Stimulated activated naive CD4-positive, alpha-beta T cell treated with Interleukin-2 at 50 U/mL for 16 hours (primary cell): ENCODE measurements at regions not wholly inside any gene's neighbourhood (a gene's known extent, or its start where the extent isn't known, plus 50 kb on each side); places are given as distances from the start of the nearest gene placed in this dataset.

Source experiments
- DNase-seq: peaks from one replicate; lab custom pipeline; 2025; lab: John Stamatoyannopoulos, UW

DNA sequence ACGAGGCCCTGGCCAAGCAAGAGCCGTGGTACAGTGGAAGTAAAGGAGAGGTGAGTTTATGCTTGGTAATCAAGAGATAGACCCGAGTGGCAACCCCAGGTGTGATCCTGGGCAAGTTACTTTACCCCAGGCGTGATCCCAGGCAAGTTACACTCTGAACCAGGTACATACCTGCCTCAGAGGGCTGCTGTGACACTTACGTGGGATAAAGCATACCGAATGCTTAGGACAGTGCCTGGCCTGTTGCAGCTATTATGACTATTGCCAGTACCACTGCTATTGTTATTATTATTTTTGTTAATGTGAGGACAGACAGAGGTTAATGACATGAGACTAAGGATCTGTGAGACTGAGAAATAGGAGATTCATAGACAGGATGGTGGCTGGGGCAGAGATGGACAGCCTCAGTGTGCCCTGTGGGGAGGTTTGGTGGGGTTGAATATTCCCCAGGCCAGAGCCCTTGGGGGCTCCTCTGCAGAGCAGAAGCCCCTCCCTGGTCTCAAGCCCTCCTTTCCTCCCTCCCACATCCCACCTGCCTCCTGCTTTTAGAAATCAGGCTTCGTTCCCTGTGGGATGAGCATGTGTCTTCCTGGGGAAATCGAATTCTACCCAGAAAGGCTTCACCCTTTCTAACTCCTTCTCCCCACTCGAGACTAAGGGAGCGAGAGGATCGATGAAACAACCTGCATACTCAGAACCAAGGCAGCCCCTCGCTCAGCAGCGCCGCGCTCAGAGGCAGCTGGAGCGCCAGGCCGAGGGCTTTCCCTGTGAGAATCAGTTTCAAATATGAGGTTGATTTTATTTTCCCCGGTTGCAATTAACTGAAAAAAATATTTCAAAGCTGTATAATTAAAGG lies 62.0 kb upstream of the SIX3 start:
- DNase-seq: no peak

DNA sequence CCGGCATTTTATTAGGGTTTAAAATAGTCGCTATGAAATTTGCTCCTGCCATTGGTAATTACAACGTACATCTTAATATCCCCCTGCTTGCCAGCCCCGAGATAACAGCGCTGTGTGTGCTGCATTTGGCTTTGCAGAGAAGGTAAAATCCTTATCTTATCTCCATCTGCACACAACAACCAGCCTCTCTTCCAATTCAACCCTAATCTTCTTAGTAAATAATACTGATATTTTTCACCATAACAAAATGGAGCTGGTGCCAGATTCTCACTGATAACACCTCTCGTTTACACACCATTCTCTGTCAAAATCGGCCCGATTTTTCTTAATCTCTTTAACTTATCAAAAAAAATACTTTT lies 61.4 kb upstream of the SIX3 start:
- no peak for DNase-seq

DNA sequence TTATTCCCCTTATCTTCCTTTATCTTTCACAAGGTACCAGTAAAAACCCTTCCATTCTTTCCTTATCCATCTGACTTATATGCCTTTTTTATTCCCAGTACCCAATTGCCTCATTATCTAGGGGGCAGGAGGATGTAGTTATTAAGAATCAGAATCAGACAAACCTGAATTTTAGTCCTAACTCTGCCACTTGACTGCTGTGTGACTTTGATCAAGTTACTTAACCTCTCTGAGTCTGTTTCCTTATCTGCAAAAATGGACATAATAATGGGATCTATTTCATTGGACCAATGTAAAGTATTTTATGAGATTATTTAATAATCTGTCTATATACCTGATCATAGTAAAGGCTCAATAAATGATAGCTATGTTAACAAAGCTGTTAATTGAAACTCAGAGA lies 59.6 kb upstream of the SIX3 start:
- no peak for DNase-seq

DNA sequence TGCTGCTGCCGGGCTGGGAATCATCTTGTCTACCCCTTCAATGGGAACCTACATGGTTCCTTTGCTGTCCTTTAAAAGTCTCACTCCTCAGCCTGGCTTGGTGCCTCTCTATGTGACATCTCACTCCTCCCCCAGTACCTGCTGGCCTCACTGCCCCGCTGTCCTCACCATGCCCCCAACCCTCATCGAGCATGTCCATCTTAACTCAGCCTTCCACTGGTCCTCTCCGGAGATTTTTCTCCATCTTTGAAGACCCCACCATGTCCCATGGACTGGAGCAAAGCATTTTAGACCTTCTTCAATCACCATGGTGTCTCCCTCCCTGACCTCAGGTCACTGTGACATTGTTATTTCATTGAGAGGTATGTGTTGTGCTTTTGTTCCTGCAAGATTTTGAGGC lies 58.1 kb upstream of the SIX3 start:
- DNase-seq: no peak

DNA sequence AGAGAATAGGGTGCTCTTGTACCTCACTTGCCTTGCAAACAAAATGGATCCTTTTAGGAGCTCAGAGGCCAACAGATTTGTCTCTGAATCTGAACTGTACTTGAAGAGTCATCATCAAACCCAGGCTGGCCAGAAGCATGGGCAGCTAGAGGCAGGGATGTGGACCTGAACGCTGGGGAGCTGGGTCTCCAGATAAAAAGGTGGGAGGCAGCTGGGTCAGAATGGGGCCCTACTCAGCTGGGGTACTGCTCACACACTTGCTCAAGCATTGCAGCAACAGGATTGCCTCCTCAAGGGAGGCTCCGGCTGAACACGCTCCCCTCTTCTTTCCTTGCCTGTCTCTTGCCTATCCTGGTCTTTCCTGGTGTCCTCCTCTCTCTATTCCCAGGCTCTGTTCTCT lies 57.3 kb upstream of the SIX3 start:
- DNase-seq: no peak

DNA sequence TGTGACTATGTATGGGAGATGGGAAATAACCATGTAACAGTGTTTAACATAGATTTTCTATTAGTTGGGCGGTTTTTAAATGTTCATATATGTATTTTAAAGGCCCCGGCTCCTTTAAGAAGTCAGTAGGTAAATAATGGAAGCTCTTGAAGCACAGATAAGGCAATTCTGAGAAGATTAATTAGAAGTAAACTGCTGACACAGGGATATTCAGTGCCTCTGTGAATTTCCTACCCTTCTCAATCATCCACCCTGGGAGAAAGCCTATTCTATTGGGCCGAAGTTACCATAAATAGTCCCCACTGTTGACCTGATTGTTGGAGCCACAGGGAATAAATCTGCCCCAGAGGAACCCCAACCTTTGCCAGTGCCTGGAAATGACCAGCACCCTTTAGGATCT lies 56.8 kb upstream of the SIX3 start:
- DNase-seq: no peak

DNA sequence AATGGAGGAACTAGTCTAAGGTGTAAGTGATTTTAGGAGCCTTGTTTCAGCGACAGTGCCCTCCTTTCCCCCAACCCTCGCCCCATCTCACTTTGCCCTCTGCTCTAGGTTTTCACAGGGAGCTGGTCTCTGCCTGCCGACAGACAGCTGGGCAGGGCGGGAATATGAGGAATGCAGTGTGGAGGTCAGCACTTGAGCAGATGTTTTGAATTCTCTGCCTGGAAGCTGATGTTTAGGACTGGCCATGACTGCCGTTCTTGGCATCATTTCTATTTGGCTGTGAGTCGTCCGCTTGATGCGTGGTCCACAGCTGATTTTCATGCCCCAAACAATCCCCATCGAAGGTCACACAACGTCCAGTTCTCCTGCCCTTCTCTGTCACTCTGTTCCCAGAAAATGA lies 55.1 kb upstream of the SIX3 start:
- DNase-seq: no peak

DNA sequence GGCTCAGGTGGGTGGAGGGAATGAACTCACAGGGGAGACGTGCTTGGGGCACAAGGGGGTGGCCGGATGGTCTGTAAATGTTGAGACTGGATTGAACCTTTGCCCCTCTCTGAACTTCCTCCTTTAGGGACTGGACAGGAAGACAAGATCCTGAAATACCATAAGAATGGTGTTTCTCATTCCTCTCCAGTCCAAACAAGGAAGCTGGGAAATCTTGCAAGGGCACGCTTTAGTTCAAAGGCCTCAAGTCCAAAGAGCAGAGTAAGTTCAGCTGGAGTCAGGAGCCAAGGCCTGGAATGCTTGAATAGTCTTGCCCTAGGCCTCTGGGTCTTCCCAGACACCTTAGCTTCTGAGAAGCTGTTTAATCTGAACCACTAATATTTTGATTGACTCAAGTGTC lies 52.4 kb upstream of the SIX3 start:
- no peak for DNase-seq
